Heart left ventricle (tissue), 13 donors: ENCODE measurements at regions not wholly inside any gene's neighbourhood (a gene's known extent, or its start where the extent isn't known, plus 50 kb on each side); places are given as distances from the start of the nearest gene placed in this dataset.

Source experiments
- POLR2A ChIP-seq, 2 donors: fragments of 450-650 bp; IDR thresholded peaks; one replicate each; pipeline ENCODE4 v1.6.1; 2017; ENCODE audit warnings: antibody characterized with exemption in 2 of 2, mild to moderate bottlenecking in 2 of 2, moderate library complexity in 2 of 2
- TF ChIP-seq, protein P1 (sequence below), 12 donors: fragments of 200-600 bp; sonication (generic) in 4 of 12; IDR thresholded peaks; one replicate each; pipeline versions ENCODE4 v1.5.0 to v1.8.0; 2018 to 2022; ENCODE audit warnings: antibody characterized with exemption in 12 of 12, mild to moderate bottlenecking in 5 of 12
- donor health status: ischemic (EF 13 %, LVEDD 7.1; RV severe dilation, severe dysfunction).
- donor health status: DM: no; HTN: yes; CAD: no.
- donor health status: DM: no; HTN: no; CAD: no.
- donor health status: ischemic (EF 25% LVEDD 6.9; RV normal size, moderate dysfunction).
- donor health status: ischemic (EF 25% LVEDD 5.7; RV mildly dilated, moderate dysfunction).
- donor health status: ischemic (EF 35%, LVEDD 5.7; RV mildly dilated, moderate dysfunction).
- donor health status: nonischemic (EF 11% LVEDD 7.7; RV severe dilation, severe dysfunction).
- donor health status: DM: yes; HTN: yes; CAD: no.
- donor health status: PGD.
- donor health status: ischemic (EF 29% LVEDD 5.4; RV normal size, mild dysfunction).
- donor health status: nonischemic (EF 23%, LVEDD 6.1; RV moderate dilation, normal function).

GRCh38 chr14:38101679-38102078, 106.0 kb upstream of the SSTR1 start:
- TF ChIP-seq, protein P1, sequence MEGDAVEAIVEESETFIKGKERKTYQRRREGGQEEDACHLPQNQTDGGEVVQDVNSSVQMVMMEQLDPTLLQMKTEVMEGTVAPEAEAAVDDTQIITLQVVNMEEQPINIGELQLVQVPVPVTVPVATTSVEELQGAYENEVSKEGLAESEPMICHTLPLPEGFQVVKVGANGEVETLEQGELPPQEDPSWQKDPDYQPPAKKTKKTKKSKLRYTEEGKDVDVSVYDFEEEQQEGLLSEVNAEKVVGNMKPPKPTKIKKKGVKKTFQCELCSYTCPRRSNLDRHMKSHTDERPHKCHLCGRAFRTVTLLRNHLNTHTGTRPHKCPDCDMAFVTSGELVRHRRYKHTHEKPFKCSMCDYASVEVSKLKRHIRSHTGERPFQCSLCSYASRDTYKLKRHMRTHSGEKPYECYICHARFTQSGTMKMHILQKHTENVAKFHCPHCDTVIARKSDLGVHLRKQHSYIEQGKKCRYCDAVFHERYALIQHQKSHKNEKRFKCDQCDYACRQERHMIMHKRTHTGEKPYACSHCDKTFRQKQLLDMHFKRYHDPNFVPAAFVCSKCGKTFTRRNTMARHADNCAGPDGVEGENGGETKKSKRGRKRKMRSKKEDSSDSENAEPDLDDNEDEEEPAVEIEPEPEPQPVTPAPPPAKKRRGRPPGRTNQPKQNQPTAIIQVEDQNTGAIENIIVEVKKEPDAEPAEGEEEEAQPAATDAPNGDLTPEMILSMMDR (IDR thresholded peaks at IDR 0.05): no peak
- no peak for TF ChIP-seq POLR2A (IDR thresholded peaks at IDR 0.05)
